HG02759 (cell line): ENCODE measurements at regions not wholly inside any gene's neighbourhood (a gene's known extent, or its start where the extent isn't known, plus 50 kb on each side); places are given as distances from the start of the nearest gene placed in this dataset.
"Not testable (repeated sequence)": the region's sequence is repeated elsewhere in the genome, so short reads cannot be mapped to it uniquely, and the experiment has no call there.

Source experiments
- ATAC-seq: cut with Tn5 transposase; IDR thresholded peaks from one replicate; pipeline ENCODE4 v1.9.1; 2021; ENCODE audit warnings: mild to moderate bottlenecking, moderate library complexity; ENCODE audit not compliant: unreplicated experiment

GRCh38 chr7:104956753-104957450, 57.1 kb upstream of the KMT2E start:
- peak; percentile 94 for ATAC-seq

DNA sequence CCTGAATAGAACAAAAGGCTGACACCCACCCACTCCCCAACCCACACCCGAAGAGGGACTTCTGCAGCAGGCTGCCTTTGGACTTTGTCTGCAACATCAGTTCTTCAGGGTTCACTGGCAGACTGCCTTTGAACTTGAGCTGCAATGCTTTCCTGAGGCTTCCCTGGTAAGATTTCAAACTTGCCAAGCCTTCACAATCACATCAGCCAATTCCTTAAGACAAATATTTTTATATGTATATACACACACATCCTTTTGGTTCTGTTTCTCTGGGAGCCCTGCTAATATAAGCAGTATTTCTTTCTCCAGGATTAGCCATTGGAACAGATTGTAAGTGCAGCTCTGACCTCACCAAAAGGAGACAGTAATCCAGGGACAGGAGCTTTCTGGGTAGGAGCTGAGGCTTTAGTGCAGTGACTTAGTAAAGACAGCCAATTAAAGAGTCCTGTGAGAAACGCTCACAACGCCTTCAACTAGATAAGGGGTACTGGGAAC, 55.6 kb upstream of the KMT2E start:
- ATAC-seq, result no peak

DNA sequence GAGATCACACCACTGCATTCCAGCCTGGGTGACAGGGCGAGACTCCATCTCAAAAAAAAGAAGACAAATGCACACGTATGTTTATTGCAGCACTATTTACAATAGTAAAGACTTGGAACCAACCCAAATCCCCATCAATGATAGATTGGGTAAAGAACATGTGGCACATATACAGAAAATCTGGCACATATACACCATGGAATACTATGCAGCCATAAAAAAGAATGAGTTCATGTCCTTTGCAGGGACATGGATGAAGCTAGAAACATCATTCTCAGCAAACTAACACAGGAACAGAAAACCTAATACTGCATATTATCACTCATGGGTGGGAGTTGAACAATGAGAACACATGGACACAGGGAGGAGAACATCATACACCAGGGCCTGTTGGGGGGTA, 54.5 kb upstream of the KMT2E start:
- not testable (repeated sequence) for ATAC-seq

- ATAC-seq, result peak; percentile 37
Measured at GRCh38 chr7:104960741-104961448, 53.1 kb upstream of the KMT2E start.

DNA sequence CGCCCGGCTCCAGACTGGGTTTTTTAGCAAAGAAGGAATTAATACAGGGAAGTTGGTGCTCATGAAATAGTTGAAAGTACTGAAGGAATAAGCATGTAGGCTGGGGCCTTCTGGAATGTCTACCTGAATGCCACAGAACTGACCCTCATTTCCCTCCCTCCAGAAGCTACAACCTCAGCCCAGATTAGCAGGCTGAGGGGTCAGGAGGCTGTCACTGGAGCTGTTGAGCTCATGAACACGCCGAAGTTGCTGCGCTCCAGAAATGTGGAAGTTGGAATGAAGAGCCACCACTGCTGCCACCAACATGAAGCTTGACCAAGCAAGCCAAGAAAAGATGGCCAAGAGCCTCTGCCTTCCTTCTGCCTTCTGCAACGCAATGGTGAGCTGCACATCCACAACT, 52.2 kb upstream of the KMT2E start:
- ATAC-seq, result no peak

DNA sequence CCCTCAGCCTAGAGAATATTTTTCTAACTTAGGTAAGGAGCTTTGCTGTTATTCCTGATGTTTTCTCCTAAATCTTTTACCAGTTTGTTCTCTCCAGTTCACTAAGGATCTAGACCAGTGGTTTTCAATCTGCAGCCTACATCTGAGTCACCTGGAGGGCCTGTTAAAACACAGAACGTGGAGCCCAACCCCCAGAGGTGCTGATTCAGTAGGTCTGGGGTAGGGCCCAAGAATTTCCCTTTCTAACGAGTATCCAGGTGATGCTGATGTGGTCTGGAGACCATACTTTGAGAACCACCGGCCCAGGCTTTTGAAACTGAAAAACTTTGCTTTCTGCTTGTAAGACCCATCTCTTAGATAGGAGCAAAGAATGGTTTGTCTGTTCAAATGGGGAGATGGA, 51.2 kb upstream of the KMT2E start:
- no peak for ATAC-seq

- no peak for ATAC-seq
Measured at GRCh38 chr7:104963378-104963990, 50.5 kb upstream of the KMT2E start.

DNA sequence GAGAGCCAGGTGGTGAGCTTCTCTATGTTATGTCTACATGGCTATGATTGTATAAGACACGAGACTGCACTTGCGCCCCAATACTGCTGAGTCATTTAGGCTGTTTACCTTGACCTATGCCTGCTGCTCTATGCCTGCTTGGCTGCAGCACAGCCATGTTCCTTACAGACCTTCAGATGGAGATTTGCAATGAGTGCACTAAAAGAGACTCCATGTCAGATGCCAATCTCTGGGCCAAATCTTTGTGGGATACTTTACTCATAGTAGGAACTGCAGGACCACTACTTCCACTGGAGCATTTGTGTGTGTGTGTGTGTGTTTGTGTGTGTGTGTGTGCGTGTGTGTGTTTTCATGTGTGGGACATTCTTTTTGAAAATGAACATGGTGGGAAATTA, 50.0 kb upstream of the KMT2E start:
- ATAC-seq, result no peak
